Chondrocyte (in vitro differentiated cells): ENCODE measurements at regions not wholly inside any gene's neighbourhood (a gene's known extent, or its start where the extent isn't known, plus 50 kb on each side); places are given as distances from the start of the nearest gene placed in this dataset.

ENCODE experiments used
- DNase-seq: peaks from one replicate; pipeline ENCODE4 v3.0.0; 2021; ENCODE audit warnings: mixed read lengths, low spot score
- H3K27ac Mint-ChIP-seq: one replicate; pipeline ENCODE4 v1.8.0; 2021; ENCODE audit warnings: mild to moderate bottlenecking, moderate library complexity, mixed read lengths; ENCODE audit not compliant: unreplicated experiment
- H3K27me3 Mint-ChIP-seq: 2 replicates; pipeline ENCODE4 v1.8.0; 2021; ENCODE audit warnings: low read depth, mixed read lengths
- H3K36me3 Mint-ChIP-seq: 2 replicates; pipeline ENCODE4 v1.8.0; 2021; ENCODE audit warnings: low read depth, mixed read lengths
- H3K4me1 Mint-ChIP-seq: 2 replicates; pipeline ENCODE4 v1.8.0; 2021; ENCODE audit warnings: low read depth, mild to moderate bottlenecking, mixed read lengths
- H3K4me3 Mint-ChIP-seq: one replicate; pipeline ENCODE4 v1.8.0; 2021; ENCODE audit warnings: mild to moderate bottlenecking, moderate library complexity, mixed read lengths; ENCODE audit not compliant: unreplicated experiment
- H3K9me3 Mint-ChIP-seq: 2 replicates; pipeline ENCODE4 v1.8.0; 2021; ENCODE audit warnings: low read depth, mixed read lengths
- CTCF ChIP-seq: fragments of 200-600 bp; sonication (generic); IDR thresholded peaks from 2 replicates; pipeline ENCODE4 v1.5.0; 2021; ENCODE audit warnings: antibody characterized with exemption, mild to moderate bottlenecking, moderate library complexity

- Mint-ChIP-seq H3K27me3 (no peaks in the 10 kb centered on the region), H3K27ac (no peak overlapping the region), H3K4me1 (peaks cover 13% of the 10 kb centered on the region), H3K36me3 (no peaks in the 10 kb centered on the region), H3K9me3 (peaks cover 6% of the 10 kb centered on the region), H3K4me3 (no peak overlapping the region)
- TF ChIP-seq CTCF: no peak
- DNase-seq: no peak
Measured at GRCh38 chr21:28113718-28114117, 879.0 kb downstream of the LTN1 start.

- no peak overlapping the region for H3K27ac Mint-ChIP-seq
- no peak for DNase-seq
- TF ChIP-seq CTCF: no peak
- H3K4me3 Mint-ChIP-seq: no peak overlapping the region
- peaks cover 13% of the 10 kb centered on the region for H3K4me1 Mint-ChIP-seq
- peaks cover 6% of the 10 kb centered on the region for H3K9me3 Mint-ChIP-seq
- no peaks in the 10 kb centered on the region for H3K27me3 Mint-ChIP-seq
- H3K36me3 Mint-ChIP-seq: no peaks in the 10 kb centered on the region
Measured at GRCh38 chr21:28112511-28112910, 880.2 kb downstream of the LTN1 start.

- H3K27ac Mint-ChIP-seq: no peak overlapping the region
Measured at GRCh38 chr21:28111151-28111619, 881.5 kb downstream of the LTN1 start.

GRCh38 chr21:28110716-28111115 is 882.0 kb downstream of the LTN1 start:
- no peak overlapping the region for H3K4me3 Mint-ChIP-seq
- H3K27me3 Mint-ChIP-seq: no peaks in the 10 kb centered on the region
- peaks cover 5% of the 10 kb centered on the region for H3K9me3 Mint-ChIP-seq
- H3K36me3 Mint-ChIP-seq: no peaks in the 10 kb centered on the region
- peaks cover 13% of the 10 kb centered on the region for H3K4me1 Mint-ChIP-seq
- no peak for TF ChIP-seq CTCF
- DNase-seq: no peak
- no peak overlapping the region for H3K27ac Mint-ChIP-seq

More at GRCh38 chr21:28111151-28111619, 881.5 kb downstream of the LTN1 start:
- no peaks in the 10 kb centered on the region for H3K36me3 Mint-ChIP-seq
- peaks cover 13% of the 10 kb centered on the region for H3K4me1 Mint-ChIP-seq
- H3K27me3 Mint-ChIP-seq: no peaks in the 10 kb centered on the region
- TF ChIP-seq CTCF: no peak
- DNase-seq: no peak
- H3K4me3 Mint-ChIP-seq: no peak overlapping the region
- peaks cover 6% of the 10 kb centered on the region for H3K9me3 Mint-ChIP-seq

GRCh38 chr21:28110074-28110473 is 882.6 kb downstream of the LTN1 start:
- Mint-ChIP-seq H3K27me3 (no peaks in the 10 kb centered on the region), H3K9me3 (peaks cover 4% of the 10 kb centered on the region), H3K4me3 (no peak overlapping the region), H3K4me1 (peaks cover 13% of the 10 kb centered on the region), H3K27ac (no peak overlapping the region), H3K36me3 (no peaks in the 10 kb centered on the region)
- DNase-seq: no peak
- no peak for TF ChIP-seq CTCF
